Loucy (cell line): ENCODE measurements at regions not wholly inside any gene's neighbourhood (a gene's known extent, or its start where the extent isn't known, plus 50 kb on each side); places are given as distances from the start of the nearest gene placed in this dataset.
A peak's percentile ranks its signal among the peaks of the same experiment; 100 is the strongest.

Source experiments
- H2AFZ ChIP-seq: fragments of 200-600 bp; sonication (generic); 2 replicates; pipeline ENCODE4 v1.6.0; 2016; ENCODE audit warnings: antibody characterized with exemption, mild to moderate bottlenecking, low read length, moderate library complexity
- H3F3A ChIP-seq: fragments of 200-600 bp; 2 replicates; pipeline ENCODE4 v1.6.0; 2016; ENCODE audit warnings: antibody characterized with exemption, low read depth, mild to moderate bottlenecking
- H3K27me3 ChIP-seq: fragments of 200-600 bp; sonication (generic); 2 replicates; pipeline ENCODE4 v1.6.1; 2014; ENCODE audit warnings: low read length, mild to moderate bottlenecking; ENCODE audit not compliant: insufficient read depth, poor library complexity, severe bottlenecking
- H3K36me3 ChIP-seq: fragments of 200-600 bp; sonication (generic); 2 replicates; pipeline ENCODE4 v1.6.1; 2016; ENCODE audit warnings: low read length; ENCODE audit not compliant: insufficient read depth
- H3K4me1 ChIP-seq: fragments of 200-600 bp; sonication (generic); 2 replicates; pipeline ENCODE4 v1.5.1; 2014; ENCODE audit warnings: low read length, mild to moderate bottlenecking; ENCODE audit not compliant: insufficient read depth, poor library complexity, severe bottlenecking
- H3K4me2 ChIP-seq: fragments of 200-600 bp; sonication (generic); 2 replicates; pipeline ENCODE4 v1.6.0; 2014; ENCODE audit warnings: antibody characterized with exemption, low read length, low read depth, mild to moderate bottlenecking; ENCODE audit not compliant: poor library complexity, severe bottlenecking
- H3K4me3 ChIP-seq: fragments of 200-600 bp; sonication (generic); 2 replicates; pipeline ENCODE4 v1.5.1; 2014; ENCODE audit warnings: low read length, mild to moderate bottlenecking, mixed read lengths; ENCODE audit not compliant: poor library complexity, severe bottlenecking
- H3K79me2 ChIP-seq: fragments of 200-600 bp; sonication (generic); 2 replicates; pipeline ENCODE4 v1.6.1; 2014; ENCODE audit warnings: low read length; ENCODE audit not compliant: insufficient read depth
- H3K9ac ChIP-seq: fragments of 200-600 bp; sonication (generic); 2 replicates; pipeline ENCODE4 v1.6.0; 2014; ENCODE audit warnings: mild to moderate bottlenecking, low read depth, low read length, moderate library complexity; ENCODE audit not compliant: poor library complexity, severe bottlenecking
- H3K9me2 ChIP-seq: fragments of 200-600 bp; sonication (generic); replicated peaks from 2 replicates; pipeline ENCODE4 v1.6.1; 2016; ENCODE audit warnings: low read depth, low read length, mixed read lengths
- H3K9me3 ChIP-seq: fragments of 200-600 bp; sonication (generic); 2 replicates; pipeline ENCODE4 v1.6.1; 2014; ENCODE audit warnings: mild to moderate bottlenecking, antibody characterized with exemption, low read length, low read depth; ENCODE audit not compliant: insufficient read depth
- H4K20me1 ChIP-seq: fragments of 200-600 bp; sonication (generic); 2 replicates; pipeline ENCODE4 v1.6.0; 2014; ENCODE audit warnings: antibody characterized with exemption, low read length, mild to moderate bottlenecking; ENCODE audit not compliant: insufficient read depth, poor library complexity, severe bottlenecking
- EZH2phosphoT487 ChIP-seq: fragments of 200-600 bp; IDR thresholded peaks from 2 replicates; pipeline ENCODE4 v1.6.1; 2018; ENCODE audit warnings: antibody characterized with exemption, mild to moderate bottlenecking, moderate library complexity, borderline replicate concordance
- TF ChIP-seq, protein P1 (sequence below): fragments of 200-600 bp; sonication (generic); conservative IDR thresholded peaks from 2 replicates; pipeline ENCODE4 v1.5.1; 2014; ENCODE audit warnings: mild to moderate bottlenecking, antibody characterized with exemption, low read length

DNA sequence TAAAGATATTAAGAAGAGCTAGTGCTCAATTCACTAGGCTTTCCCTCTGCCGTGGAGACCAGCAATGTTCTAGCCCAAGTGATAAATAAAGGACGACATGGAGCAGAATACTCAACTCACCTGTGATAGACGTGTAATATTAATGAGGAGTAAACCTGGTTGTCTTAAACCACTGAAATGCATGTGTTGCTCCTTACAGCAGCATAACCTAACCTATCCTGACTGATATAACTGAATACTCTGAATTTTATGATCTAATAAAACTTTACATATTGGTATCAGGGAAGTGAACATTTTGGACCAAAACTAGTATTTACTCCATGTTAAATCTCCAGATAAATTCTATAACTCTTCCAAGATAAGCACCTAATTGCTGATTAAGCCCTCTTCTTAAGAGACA lies 531.0 kb downstream of the METTL4 start:
- no peaks in the 10 kb centered on the region for H3K36me3 ChIP-seq
- H3K9me3 ChIP-seq, result no peaks in the 10 kb centered on the region
- TF ChIP-seq, protein P1, sequence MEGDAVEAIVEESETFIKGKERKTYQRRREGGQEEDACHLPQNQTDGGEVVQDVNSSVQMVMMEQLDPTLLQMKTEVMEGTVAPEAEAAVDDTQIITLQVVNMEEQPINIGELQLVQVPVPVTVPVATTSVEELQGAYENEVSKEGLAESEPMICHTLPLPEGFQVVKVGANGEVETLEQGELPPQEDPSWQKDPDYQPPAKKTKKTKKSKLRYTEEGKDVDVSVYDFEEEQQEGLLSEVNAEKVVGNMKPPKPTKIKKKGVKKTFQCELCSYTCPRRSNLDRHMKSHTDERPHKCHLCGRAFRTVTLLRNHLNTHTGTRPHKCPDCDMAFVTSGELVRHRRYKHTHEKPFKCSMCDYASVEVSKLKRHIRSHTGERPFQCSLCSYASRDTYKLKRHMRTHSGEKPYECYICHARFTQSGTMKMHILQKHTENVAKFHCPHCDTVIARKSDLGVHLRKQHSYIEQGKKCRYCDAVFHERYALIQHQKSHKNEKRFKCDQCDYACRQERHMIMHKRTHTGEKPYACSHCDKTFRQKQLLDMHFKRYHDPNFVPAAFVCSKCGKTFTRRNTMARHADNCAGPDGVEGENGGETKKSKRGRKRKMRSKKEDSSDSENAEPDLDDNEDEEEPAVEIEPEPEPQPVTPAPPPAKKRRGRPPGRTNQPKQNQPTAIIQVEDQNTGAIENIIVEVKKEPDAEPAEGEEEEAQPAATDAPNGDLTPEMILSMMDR, result no peak
- no peak for TF ChIP-seq EZH2phosphoT487
- no peaks in the 10 kb centered on the region for H3K9me2 ChIP-seq
- no peaks in the 10 kb centered on the region for H4K20me1 ChIP-seq
- peaks cover 7% of the 10 kb centered on the region for H3K4me1 ChIP-seq
- H3F3A ChIP-seq, result no peaks in the 10 kb centered on the region
- H3K4me2 ChIP-seq, result no peak overlapping the region
- H3K79me2 ChIP-seq, result no peaks in the 10 kb centered on the region
- no peak overlapping the region for H2AFZ ChIP-seq
- H3K9ac ChIP-seq, result no peak overlapping the region
- no peaks in the 10 kb centered on the region for H3K27me3 ChIP-seq
- H3K4me3 ChIP-seq, result no peak overlapping the region

DNA sequence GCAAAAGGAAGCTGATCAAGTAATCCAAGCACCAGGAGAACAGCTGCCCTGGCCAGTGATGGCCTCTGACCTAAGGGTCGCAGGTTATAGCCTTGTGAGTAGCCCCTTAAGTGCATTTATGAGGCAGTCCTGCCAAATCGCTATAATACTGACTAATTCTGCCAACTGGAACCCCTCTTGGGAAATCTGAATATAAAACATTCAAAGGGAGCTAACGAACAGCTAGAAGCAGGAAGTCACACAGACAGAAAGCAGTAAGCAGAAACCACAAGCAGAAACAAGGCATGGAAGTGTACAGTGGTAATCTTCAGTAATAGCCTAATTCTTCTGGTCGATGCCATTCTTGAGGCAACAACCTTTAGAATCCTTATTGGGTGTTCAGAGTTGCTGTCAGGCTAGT lies 521.3 kb downstream of the METTL4 start:
- Histone ChIP-seq H3K27me3 (no peaks in the 10 kb centered on the region), H3K9me3 (no peaks in the 10 kb centered on the region), H4K20me1 (no peaks in the 10 kb centered on the region), H3K79me2 (no peaks in the 10 kb centered on the region), H3K4me2 (peak overlapping the region; percentile 79), H2AFZ (peak overlapping the region; percentile 87), H3K36me3 (no peaks in the 10 kb centered on the region), H3K4me1 (peaks cover 53% of the 10 kb centered on the region), H3K9ac (peak overlapping the region; percentile 67), H3K4me3 (peak overlapping the region; percentile 60), H3F3A (peaks cover 3% of the 10 kb centered on the region; the same call in 1 of the 2 replicates), H3K9me2 (no peaks in the 10 kb centered on the region)
- no peak for TF ChIP-seq EZH2phosphoT487
- TF ChIP-seq, protein P1, result no peak

DNA sequence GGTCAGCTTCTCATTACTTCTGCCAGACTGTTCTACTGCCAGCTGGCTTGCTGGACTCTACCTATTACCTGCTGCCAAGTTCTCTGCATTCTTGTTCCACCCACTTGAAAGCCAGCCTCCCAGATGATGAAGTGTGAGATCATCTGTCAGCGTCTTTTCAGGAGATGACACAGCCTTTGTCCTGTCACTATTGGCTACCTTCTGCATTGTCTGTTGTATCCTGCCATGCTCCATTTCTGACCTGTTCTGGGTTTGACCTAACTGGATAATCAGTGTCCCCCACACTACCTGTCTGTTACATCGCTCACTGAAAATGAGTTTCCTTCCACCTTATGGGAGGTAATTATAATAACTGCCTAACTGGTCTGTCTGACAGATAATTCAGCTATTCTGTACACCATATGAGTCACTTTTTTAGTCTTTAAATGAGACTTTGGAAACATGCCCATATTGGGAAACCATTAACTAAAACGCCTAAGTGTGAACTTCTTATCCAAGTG lies 520.6 kb downstream of the METTL4 start:
- Histone ChIP-seq H4K20me1 (no peaks in the 10 kb centered on the region), H3K9me3 (no peaks in the 10 kb centered on the region), H3K36me3 (no peaks in the 10 kb centered on the region), H3K79me2 (no peaks in the 10 kb centered on the region), H2AFZ (peak overlapping the region; percentile 32; the same call in 1 of the 2 replicates), H3K9me2 (no peaks in the 10 kb centered on the region), H3K27me3 (no peaks in the 10 kb centered on the region), H3K4me1 (peaks cover 61% of the 10 kb centered on the region), H3K9ac (peak overlapping the region; percentile 67), H3F3A (peaks cover 3% of the 10 kb centered on the region; the same call in 1 of the 2 replicates), H3K4me2 (peak overlapping the region; percentile 79), H3K4me3 (peak overlapping the region; percentile 60)
- no peak for TF ChIP-seq EZH2phosphoT487
- TF ChIP-seq, protein P1, result no peak
